ENCODE measurements at regions not wholly inside any gene's neighbourhood (a gene's known extent, or its start where the extent isn't known, plus 50 kb on each side); places are given as distances from the start of the nearest gene placed in this dataset.

DNA sequence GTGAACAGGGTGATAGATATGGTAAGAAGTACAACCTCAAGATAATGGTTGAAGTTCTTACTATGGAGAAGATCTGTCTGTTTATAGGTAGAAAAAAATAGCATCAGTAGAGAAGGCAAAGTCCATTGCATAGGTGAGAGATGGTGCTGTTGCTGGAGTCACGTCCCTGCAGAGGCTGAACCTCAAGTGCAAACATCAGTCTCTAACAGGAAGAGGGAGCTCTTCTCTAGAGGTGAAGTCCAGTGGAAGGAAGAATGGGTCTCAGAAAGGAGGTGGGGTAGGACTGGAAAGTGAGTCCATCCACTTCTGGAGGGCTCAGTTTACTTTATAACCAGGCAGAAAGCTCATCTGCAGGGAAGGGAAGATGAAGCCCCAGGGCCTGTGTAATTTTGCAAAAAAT is 337.7 kb downstream of the MEIS1 start:
- DNase-seq (ENCODE audit: extremely low read depth, low read depth), result no peak
- TF ChIP-seq, protein P1, sequence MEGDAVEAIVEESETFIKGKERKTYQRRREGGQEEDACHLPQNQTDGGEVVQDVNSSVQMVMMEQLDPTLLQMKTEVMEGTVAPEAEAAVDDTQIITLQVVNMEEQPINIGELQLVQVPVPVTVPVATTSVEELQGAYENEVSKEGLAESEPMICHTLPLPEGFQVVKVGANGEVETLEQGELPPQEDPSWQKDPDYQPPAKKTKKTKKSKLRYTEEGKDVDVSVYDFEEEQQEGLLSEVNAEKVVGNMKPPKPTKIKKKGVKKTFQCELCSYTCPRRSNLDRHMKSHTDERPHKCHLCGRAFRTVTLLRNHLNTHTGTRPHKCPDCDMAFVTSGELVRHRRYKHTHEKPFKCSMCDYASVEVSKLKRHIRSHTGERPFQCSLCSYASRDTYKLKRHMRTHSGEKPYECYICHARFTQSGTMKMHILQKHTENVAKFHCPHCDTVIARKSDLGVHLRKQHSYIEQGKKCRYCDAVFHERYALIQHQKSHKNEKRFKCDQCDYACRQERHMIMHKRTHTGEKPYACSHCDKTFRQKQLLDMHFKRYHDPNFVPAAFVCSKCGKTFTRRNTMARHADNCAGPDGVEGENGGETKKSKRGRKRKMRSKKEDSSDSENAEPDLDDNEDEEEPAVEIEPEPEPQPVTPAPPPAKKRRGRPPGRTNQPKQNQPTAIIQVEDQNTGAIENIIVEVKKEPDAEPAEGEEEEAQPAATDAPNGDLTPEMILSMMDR (IDR thresholded peaks at IDR 0.05; ENCODE audit: low read depth, low read length), result no peak

DNA sequence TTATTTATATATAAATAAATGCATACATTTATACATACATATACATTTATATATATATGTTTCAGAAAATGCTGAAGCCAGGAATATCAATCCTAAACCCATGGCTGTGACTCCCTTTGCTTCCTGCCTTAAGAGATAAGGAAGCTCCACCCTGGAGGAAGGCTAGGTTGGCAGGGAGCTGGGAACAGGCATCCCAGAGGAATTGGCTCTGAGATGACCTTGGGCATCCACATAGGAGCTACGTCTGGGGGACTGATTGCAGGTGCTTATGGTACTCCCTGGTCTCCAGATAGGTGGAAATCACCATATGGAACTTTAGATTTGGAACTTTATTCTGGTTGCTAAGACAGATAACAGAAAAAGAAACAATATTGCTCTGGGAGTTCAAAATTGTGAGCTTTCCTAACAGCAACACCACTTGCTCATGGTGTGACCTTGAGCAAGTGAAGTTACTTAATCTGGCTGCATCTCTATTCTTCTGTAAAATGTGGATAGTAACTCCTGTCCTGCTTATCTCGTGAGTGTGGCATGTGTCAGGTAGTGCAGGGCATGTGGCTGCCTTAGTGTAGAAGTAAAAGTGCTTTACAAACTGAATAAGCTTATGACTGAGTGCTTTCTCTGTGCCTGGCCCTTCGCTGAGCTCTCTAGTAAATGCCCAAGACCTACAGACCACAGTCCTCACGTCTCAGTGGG is 341.0 kb downstream of the MEIS1 start:
- DNase-seq (ENCODE audit: extremely low read depth, low read depth), result no peak
- TF ChIP-seq, protein P1 (IDR thresholded peaks at IDR 0.05; ENCODE audit: low read depth, low read length), result no peak

DNA sequence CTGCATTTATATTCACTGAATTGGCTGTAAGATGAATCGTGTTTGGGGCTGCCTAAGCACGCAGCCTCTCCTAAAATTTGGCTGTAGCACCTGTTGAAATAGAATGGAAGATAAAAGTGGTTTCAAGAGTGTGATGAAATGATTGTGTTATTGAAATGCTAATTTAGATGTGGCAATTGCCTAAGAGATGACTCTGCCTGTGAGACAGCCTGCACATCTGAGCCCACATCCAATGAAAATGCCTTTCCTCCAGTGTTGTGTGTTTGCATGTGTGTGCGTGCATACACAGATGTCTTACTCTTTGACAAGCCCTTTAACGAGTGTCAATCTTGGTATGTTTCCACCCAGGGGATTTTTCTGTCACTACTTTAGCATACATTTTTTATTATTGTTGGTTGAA is 346.9 kb downstream of the MEIS1 start:
- DNase-seq (ENCODE audit: extremely low read depth, low read depth), result no peak
- TF ChIP-seq, protein P1 (IDR thresholded peaks at IDR 0.05; ENCODE audit: low read depth, low read length), result no peak

- no peak for DNase-seq (ENCODE audit: extremely low read depth, low read depth)
- TF ChIP-seq, protein P1 (IDR thresholded peaks at IDR 0.05; ENCODE audit: low read depth, low read length), result no peak
Observed at GRCh38 chr2:66782780-66783361, 347.9 kb downstream of the MEIS1 start.

DNA sequence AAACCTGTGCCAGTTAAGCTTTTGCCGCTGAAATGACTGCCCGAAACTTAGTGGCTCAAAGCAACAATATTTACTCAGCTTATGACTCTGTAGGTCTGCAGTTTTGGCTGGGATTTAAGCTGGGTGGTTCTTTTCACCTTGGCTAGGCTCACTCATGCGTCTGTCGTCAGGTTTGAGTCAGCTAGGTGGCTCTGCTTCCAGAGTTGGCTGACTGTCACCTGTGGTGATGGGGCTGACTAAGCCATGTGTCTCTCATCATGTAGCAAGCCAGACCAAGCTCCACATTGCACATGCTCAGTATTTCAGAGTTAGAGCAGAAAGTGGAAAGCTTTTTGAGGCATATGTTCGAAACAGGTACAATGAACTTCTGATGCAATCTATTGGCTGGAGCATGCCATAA is 354.8 kb downstream of the MEIS1 start:
- no peak for DNase-seq (ENCODE audit: extremely low read depth, low read depth)
- TF ChIP-seq, protein P1 (IDR thresholded peaks at IDR 0.05; ENCODE audit: low read depth, low read length), result no peak

GRCh38 chr2:66790651-66791181 is 355.8 kb downstream of the MEIS1 start:
- DNase-seq (ENCODE audit: extremely low read depth, low read depth), result no peak
- TF ChIP-seq, protein P1 (IDR thresholded peaks at IDR 0.05; ENCODE audit: low read depth, low read length), result no peak

DNA sequence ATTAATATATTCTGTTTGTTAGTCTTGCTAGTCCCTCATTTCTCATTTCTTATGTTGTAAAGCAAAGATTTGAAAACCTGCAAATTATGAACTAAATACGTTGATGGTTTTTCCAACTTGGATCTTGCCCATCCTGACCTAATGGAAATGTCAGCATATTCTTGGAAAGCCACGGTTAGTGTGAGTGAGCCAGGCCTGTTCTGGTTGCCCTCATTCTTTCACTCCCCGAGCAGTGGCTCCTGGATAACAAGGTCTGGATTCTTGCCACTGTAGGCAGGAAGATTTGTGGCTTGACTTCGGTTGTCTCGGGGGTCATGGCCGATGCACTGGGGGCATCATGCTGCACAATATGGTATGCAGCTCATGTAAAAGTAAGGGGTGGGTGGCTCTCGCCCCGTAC is 359.1 kb downstream of the MEIS1 start:
- TF ChIP-seq, protein P1 (IDR thresholded peaks at IDR 0.05; ENCODE audit: low read depth, low read length), result no peak
- no peak for DNase-seq (ENCODE audit: extremely low read depth, low read depth)
